H9 (cell line): ENCODE measurements at regions not wholly inside any gene's neighbourhood (a gene's known extent, or its start where the extent isn't known, plus 50 kb on each side); places are given as distances from the start of the nearest gene placed in this dataset.

ENCODE experiments used
- DNase-seq: peaks from one replicate; pipeline ENCODE4 v3.0.0-alpha.2; 2017
- H2AFZ ChIP-seq: one replicate; pipeline ENCODE4 v1.6.1; 2013; ENCODE audit warnings: mild to moderate bottlenecking, low read length, control low read depth, moderate library complexity
- H2AK5ac ChIP-seq: 2 replicates; pipeline ENCODE4 v1.6.1; 2013; ENCODE audit warnings: low read length, control low read depth, mixed read lengths; ENCODE audit not compliant: insufficient read length
- H2BK120ac ChIP-seq: one replicate; pipeline ENCODE4 v1.6.1; 2013; ENCODE audit warnings: low read depth, mild to moderate bottlenecking, low read length, control low read depth, inconsistent platforms; ENCODE audit not compliant: poor library complexity, severe bottlenecking
- H2BK12ac ChIP-seq: 2 replicates; pipeline ENCODE4 v1.6.1; 2013; ENCODE audit warnings: low read length, control low read depth, mixed read lengths, low read depth; ENCODE audit not compliant: insufficient read length
- H2BK15ac ChIP-seq: 2 replicates; pipeline ENCODE4 v1.6.1; 2013; ENCODE audit warnings: low read depth, low read length, control low read depth
- H2BK20ac ChIP-seq: one replicate; pipeline ENCODE4 v1.6.1; 2013; ENCODE audit warnings: low read depth, mild to moderate bottlenecking, low read length, control low read depth, inconsistent platforms; ENCODE audit not compliant: poor library complexity, severe bottlenecking
- H2BK5ac ChIP-seq: 2 replicates; pipeline ENCODE4 v1.6.1; 2013; ENCODE audit warnings: low read length, control low read depth, mixed read lengths; ENCODE audit not compliant: insufficient read length
- H3K14ac ChIP-seq: 2 replicates; pipeline ENCODE4 v1.6.1; 2013; ENCODE audit warnings: low read length, control low read depth; ENCODE audit not compliant: insufficient read depth
- H3K18ac ChIP-seq: 2 replicates; pipeline ENCODE4 v1.6.1; 2013; ENCODE audit warnings: low read depth, mild to moderate bottlenecking, mixed read lengths, low read length, control low read depth; ENCODE audit not compliant: insufficient read length
- H3K23ac ChIP-seq: 2 replicates; pipeline ENCODE4 v1.6.1; 2013; ENCODE audit warnings: low read length, control low read depth, mixed read lengths, low read depth; ENCODE audit not compliant: insufficient read length
- H3K23me2 ChIP-seq: 2 replicates; pipeline ENCODE4 v1.6.1; 2013; ENCODE audit warnings: low read depth, mild to moderate bottlenecking, mixed read lengths, low read length, control low read depth; ENCODE audit not compliant: insufficient read length, poor library complexity, severe bottlenecking
- H3K27ac ChIP-seq: 2 replicates; pipeline ENCODE4 v1.5.1; 2013; ENCODE audit warnings: low read length, control low read depth, mixed read lengths, low read depth; ENCODE audit not compliant: insufficient read length
- H3K27me3 ChIP-seq: 2 replicates; pipeline ENCODE4 v1.6.1; 2013; ENCODE audit warnings: low read length, control low read depth, inconsistent platforms; ENCODE audit not compliant: insufficient read depth
- H3K4ac ChIP-seq: 2 replicates; pipeline ENCODE4 v1.6.1; 2013; ENCODE audit warnings: low read depth, mild to moderate bottlenecking, control low read depth, inconsistent platforms, low read length, moderate library complexity
- H3K4me1 ChIP-seq: 2 replicates; pipeline ENCODE4 v1.6.1; 2013; ENCODE audit warnings: low read length, control low read depth, inconsistent platforms; ENCODE audit not compliant: insufficient read depth
- H3K4me2 ChIP-seq: 2 replicates; pipeline ENCODE4 v1.6.1; 2013; ENCODE audit warnings: low read length, control low read depth, mixed read lengths; ENCODE audit not compliant: insufficient read length, insufficient read depth
- H3K56ac ChIP-seq: 2 replicates; pipeline ENCODE4 v1.6.1; 2013; ENCODE audit warnings: low read depth, mild to moderate bottlenecking, mixed read lengths, low read length, control low read depth; ENCODE audit not compliant: insufficient read length
- H3K79me1 ChIP-seq: 2 replicates; pipeline ENCODE4 v1.6.1; 2013; ENCODE audit warnings: low read depth, mild to moderate bottlenecking, moderate library complexity, low read length, control low read depth, inconsistent platforms; ENCODE audit not compliant: insufficient read depth, poor library complexity, severe bottlenecking
- H3K79me2 ChIP-seq: 2 replicates; pipeline ENCODE4 v1.6.1; 2013; ENCODE audit warnings: low read length, control low read depth, inconsistent platforms; ENCODE audit not compliant: insufficient read depth
- H3K9ac ChIP-seq: 2 replicates; pipeline ENCODE4 v1.6.1; 2013; ENCODE audit warnings: low read length, control low read depth, mixed read lengths; ENCODE audit not compliant: insufficient read length; ENCODE audit errors: extremely low read depth
- H3K9me3 ChIP-seq: one replicate; pipeline ENCODE4 v1.6.1; 2013; ENCODE audit warnings: low read depth, low read length, inconsistent platforms; ENCODE audit not compliant: control insufficient read depth
- H3T11ph ChIP-seq: one replicate; pipeline ENCODE4 v1.6.1; 2013; ENCODE audit warnings: mild to moderate bottlenecking, low read length, control low read depth, inconsistent platforms
- H4K20me1 ChIP-seq: one replicate; pipeline ENCODE4 v1.6.1; 2013; ENCODE audit not compliant: control insufficient read depth, insufficient read length, insufficient read depth
- H4K5ac ChIP-seq: 2 replicates; pipeline ENCODE4 v1.6.1; 2013; ENCODE audit warnings: low read depth, mild to moderate bottlenecking, mixed read lengths, low read length, control low read depth; ENCODE audit not compliant: insufficient read length
- H4K8ac ChIP-seq: replicated peaks from 2 replicates; pipeline ENCODE4 v1.6.1; 2013; ENCODE audit warnings: low read length, control low read depth, mixed read lengths, low read depth; ENCODE audit not compliant: insufficient read length
- H4K91ac ChIP-seq: 2 replicates; pipeline ENCODE4 v1.6.1; 2013; ENCODE audit warnings: low read depth, mild to moderate bottlenecking, moderate library complexity, mixed read lengths, low read length, control low read depth; ENCODE audit not compliant: insufficient read length
- H3K27ac Mint-ChIP-seq, 3 experiments: 2 replicates in 2 of 3; 3 replicates in 1 of 3; pipeline ENCODE4 v1.8.0; 2020 to 2021; ENCODE audit warnings: mixed read lengths in 3 of 3, mild to moderate bottlenecking in 1 of 3, moderate library complexity in 1 of 3
- H3K27me3 Mint-ChIP-seq: 2 replicates; pipeline ENCODE4 v1.8.0; 2021; ENCODE audit warnings: low read depth, mild to moderate bottlenecking, moderate library complexity, mixed read lengths
- H3K36me3 Mint-ChIP-seq, 3 experiments: 2 replicates in 2 of 3; 3 replicates in 1 of 3; pipeline ENCODE4 v1.8.0; 2020 to 2021; ENCODE audit warnings: low read depth in 3 of 3, mixed read lengths in 3 of 3; ENCODE audit not compliant: insufficient read depth in 1 of 3
- H3K4me1 Mint-ChIP-seq, 2 experiments: 2 replicates each; pipeline ENCODE4 v1.8.0; 2020; ENCODE audit warnings: mixed read lengths in 2 of 2
- H3K4me3 Mint-ChIP-seq, 2 experiments: 2 replicates in 1 of 2; 3 replicates in 1 of 2; pipeline ENCODE4 v1.8.0; 2020 to 2021; ENCODE audit warnings: mild to moderate bottlenecking in 2 of 2, mixed read lengths in 2 of 2, moderate library complexity in 1 of 2
- H3K9me3 Mint-ChIP-seq, 2 experiments: 2 replicates in 1 of 2; 3 replicates in 1 of 2; pipeline ENCODE4 v1.8.0; 2020; ENCODE audit warnings: mild to moderate bottlenecking in 2 of 2, mixed read lengths in 2 of 2, moderate library complexity in 1 of 2
- TF ChIP-seq, protein P1 (sequence below): fragments of 200-600 bp; sonication (generic); conservative IDR thresholded peaks from 3 replicates; pipeline ENCODE4 v1.8.0; 2021; ENCODE audit warnings: antibody characterized with exemption, mild to moderate bottlenecking

DNA sequence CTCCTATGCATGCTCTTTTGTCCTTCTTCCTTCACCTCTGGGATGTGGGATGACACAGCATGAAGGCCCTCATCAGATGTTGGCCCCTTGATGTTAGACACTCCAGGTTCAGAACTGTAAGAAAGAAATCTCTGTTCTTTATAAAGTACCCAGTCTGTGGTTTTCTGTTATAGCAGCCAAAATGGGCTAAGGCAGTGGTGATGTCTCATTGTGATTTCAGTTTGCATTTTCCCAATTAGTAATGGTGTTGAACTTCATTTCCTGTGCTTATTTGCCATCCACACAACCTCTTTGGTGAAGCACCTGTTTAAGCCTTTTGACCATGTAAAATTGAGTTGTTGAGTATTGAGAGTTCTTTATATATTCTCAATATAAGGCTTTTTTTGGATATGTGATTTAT lies 129.3 kb upstream of the C1orf174 start:
- H2BK20ac ChIP-seq: no peak overlapping the region
- no peaks in the 10 kb centered on the region for H3K79me2 ChIP-seq
- H4K91ac ChIP-seq: no peak overlapping the region
- Mint-ChIP-seq H3K9me3 (peaks cover 7 to 9% of the 10 kb centered on the region in 2 experiments), H3K4me3 (no peak overlapping the region), H3K27ac (no peak overlapping the region), H3K4me1 (peaks cover 18 to 25% of the 10 kb centered on the region in 2 experiments), H3K27me3 (peaks cover 7% of the 10 kb centered on the region), H3K36me3 (peaks cover 0 to 15% (median 5%) of the 10 kb centered on the region in 3 experiments; a peak in 5 of 7 replicates)
- H3K14ac ChIP-seq: no peak overlapping the region
- H2BK5ac ChIP-seq: no peak overlapping the region
- no peaks in the 10 kb centered on the region for H4K20me1 ChIP-seq
- H3K4ac ChIP-seq: no peak overlapping the region
- no peak overlapping the region for H2AK5ac ChIP-seq
- TF ChIP-seq, protein P1, sequence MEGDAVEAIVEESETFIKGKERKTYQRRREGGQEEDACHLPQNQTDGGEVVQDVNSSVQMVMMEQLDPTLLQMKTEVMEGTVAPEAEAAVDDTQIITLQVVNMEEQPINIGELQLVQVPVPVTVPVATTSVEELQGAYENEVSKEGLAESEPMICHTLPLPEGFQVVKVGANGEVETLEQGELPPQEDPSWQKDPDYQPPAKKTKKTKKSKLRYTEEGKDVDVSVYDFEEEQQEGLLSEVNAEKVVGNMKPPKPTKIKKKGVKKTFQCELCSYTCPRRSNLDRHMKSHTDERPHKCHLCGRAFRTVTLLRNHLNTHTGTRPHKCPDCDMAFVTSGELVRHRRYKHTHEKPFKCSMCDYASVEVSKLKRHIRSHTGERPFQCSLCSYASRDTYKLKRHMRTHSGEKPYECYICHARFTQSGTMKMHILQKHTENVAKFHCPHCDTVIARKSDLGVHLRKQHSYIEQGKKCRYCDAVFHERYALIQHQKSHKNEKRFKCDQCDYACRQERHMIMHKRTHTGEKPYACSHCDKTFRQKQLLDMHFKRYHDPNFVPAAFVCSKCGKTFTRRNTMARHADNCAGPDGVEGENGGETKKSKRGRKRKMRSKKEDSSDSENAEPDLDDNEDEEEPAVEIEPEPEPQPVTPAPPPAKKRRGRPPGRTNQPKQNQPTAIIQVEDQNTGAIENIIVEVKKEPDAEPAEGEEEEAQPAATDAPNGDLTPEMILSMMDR: no peak
- H4K8ac ChIP-seq: no peak overlapping the region
- no peak overlapping the region for H2BK12ac ChIP-seq
- no peaks in the 10 kb centered on the region for H3K23me2 ChIP-seq
- H3K4me2 ChIP-seq: no peak overlapping the region
- H3K4me1 ChIP-seq: peaks cover 3% of the 10 kb centered on the region; the same call in 1 of the 2 replicates
- no peak overlapping the region for H3K56ac ChIP-seq
- H3K23ac ChIP-seq: no peak overlapping the region
- H2AFZ ChIP-seq: no peak overlapping the region
- H4K5ac ChIP-seq: no peak overlapping the region
- no peak overlapping the region for H3K9ac ChIP-seq
- no peak overlapping the region for H3T11ph ChIP-seq
- no peaks in the 10 kb centered on the region for H3K9me3 ChIP-seq
- H2BK120ac ChIP-seq: no peak overlapping the region
- no peak for DNase-seq
- no peaks in the 10 kb centered on the region; the same call in 1 of the 2 replicates for H3K27me3 ChIP-seq
- no peak overlapping the region for H2BK15ac ChIP-seq
- no peak overlapping the region for H3K27ac ChIP-seq
- H3K79me1 ChIP-seq: no peaks in the 10 kb centered on the region
- no peak overlapping the region for H3K18ac ChIP-seq
